ENCODE measurements at regions not wholly inside any gene's neighbourhood (a gene's known extent, or its start where the extent isn't known, plus 50 kb on each side); places are given as distances from the start of the nearest gene placed in this dataset.
"Not testable (repeated sequence)": the region's sequence is repeated elsewhere in the genome, so short reads cannot be mapped to it uniquely, and the experiment has no call there.

DNA sequence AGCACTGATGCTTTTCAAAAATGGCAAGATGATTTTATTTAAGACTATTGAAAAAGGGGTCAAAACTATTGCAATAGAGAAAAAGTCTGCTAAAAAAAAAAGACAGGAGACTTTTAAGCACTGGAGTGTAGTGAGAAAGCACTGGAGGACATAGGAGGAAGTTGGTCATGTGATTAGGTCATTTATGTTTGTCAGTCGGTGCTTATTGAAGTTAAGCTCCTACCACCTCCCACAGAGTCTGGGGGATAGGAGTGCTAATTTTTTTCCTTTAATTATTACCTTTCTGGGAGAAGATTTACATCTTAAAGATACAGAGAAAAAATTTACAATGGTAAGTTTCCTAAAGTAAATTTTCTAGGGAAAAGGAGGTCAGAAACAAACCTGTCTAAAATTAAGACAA is 80.2 kb upstream of the TMEM229A start:
- H3K4me1 ChIP-seq (ENCODE audit: insufficient read depth, low read length): no peaks in the 10 kb centered on the region
- H3K27me3 ChIP-seq (ENCODE audit: insufficient read depth, low read length): no peaks in the 10 kb centered on the region
- H3K9me3 ChIP-seq (ENCODE audit: low read depth, low read length): no peaks in the 10 kb centered on the region
- H3K4me3 ChIP-seq (ENCODE audit: low read length): no peak overlapping the region

DNA sequence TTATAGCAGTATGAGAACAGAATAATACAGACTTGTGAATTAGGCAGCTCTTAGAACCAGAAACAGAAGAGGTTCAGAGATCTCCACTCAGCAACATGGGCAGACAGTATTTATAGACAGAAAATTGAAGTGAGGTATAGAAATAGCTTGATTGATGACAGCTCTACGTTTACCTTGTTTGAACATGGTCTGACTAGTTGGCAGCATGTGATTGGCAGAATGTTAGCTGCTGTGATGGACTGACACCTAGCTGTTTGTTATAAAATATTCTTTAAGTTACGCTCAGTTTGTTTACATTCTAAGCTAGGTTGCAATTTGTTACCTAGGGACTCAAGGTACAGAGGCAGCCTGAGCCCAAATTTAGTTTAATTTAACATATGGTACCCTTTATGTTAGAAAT is 73.7 kb upstream of the TMEM229A start:
- Histone ChIP-seq H3K4me3 (ENCODE audit: low read length) (no peak overlapping the region), H3K4me1 (ENCODE audit: insufficient read depth, low read length) (no peaks in the 10 kb centered on the region), H3K9me3 (ENCODE audit: low read depth, low read length) (no peaks in the 10 kb centered on the region), H3K27me3 (ENCODE audit: insufficient read depth, low read length) (no peaks in the 10 kb centered on the region)

GRCh38 chr7:124101173-124101768 is 68.4 kb upstream of the TMEM229A start:
- H3K4me3 ChIP-seq (ENCODE audit: low read length): no peak overlapping the region
- no peaks in the 10 kb centered on the region for H3K27me3 ChIP-seq (ENCODE audit: insufficient read depth, low read length)
- H3K4me1 ChIP-seq (ENCODE audit: insufficient read depth, low read length): no peaks in the 10 kb centered on the region
- no peaks in the 10 kb centered on the region for H3K9me3 ChIP-seq (ENCODE audit: low read depth, low read length)

GRCh38 chr7:124100190-124100589 is 67.3 kb upstream of the TMEM229A start:
- Histone ChIP-seq H3K27me3 (ENCODE audit: insufficient read depth, low read length) (no peaks in the 10 kb centered on the region), H3K9me3 (ENCODE audit: low read depth, low read length) (no peaks in the 10 kb centered on the region), H3K4me1 (ENCODE audit: insufficient read depth, low read length) (no peaks in the 10 kb centered on the region), H3K4me3 (ENCODE audit: low read length) (no peak overlapping the region)

DNA sequence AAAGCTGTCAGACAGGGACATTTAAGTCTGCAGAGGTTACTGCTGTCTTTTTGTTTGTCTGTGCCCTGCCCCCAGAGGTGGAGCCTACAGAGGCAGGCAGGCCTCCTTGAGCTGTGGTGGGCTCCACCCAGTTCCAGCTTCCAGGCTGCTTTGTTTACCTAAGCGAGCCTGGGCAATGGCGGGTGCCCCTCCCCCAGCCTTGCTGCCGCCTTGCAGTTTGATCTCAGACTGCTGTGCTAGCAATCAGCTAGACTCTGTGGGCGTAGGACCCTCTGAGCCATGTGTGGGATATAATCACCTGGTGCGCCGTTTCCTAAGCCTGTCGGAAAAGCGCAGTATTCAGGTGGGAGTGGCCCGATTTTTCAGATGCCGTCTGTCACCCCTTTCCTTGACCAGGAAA is 66.7 kb upstream of the TMEM229A start:
- H3K27me3 ChIP-seq (ENCODE audit: insufficient read depth, low read length); H3K9me3 ChIP-seq (ENCODE audit: low read depth, low read length); H3K4me3 ChIP-seq (ENCODE audit: low read length); H3K4me1 ChIP-seq (ENCODE audit: insufficient read depth, low read length): not testable (repeated sequence)

DNA sequence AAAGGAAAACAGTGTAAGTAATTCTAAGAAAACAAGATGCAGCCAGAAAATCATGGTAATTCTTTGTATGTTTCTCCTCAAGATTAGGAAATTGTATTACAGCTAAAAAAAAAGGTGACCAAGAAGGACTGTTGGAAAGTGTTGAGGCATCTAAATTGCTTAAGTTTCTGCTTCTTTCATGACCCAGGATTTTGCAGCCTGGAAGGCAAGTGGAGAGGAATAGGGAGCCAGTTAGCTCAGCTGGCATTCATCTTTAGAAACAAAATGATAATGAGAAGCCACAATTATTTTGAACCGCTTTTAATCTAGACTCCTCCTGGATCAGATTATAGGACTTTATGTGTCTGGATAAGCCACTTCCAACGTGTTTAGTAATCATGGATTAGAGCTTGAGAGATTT is 56.8 kb upstream of the TMEM229A start:
- Histone ChIP-seq H3K4me1 (ENCODE audit: insufficient read depth, low read length) (no peaks in the 10 kb centered on the region), H3K9me3 (ENCODE audit: low read depth, low read length) (no peaks in the 10 kb centered on the region), H3K4me3 (ENCODE audit: low read length) (no peak overlapping the region), H3K27me3 (ENCODE audit: insufficient read depth, low read length) (no peaks in the 10 kb centered on the region)

GRCh38 chr7:124088590-124088989 is 55.7 kb upstream of the TMEM229A start:
- Histone ChIP-seq H3K4me3 (ENCODE audit: low read length) (no peak overlapping the region), H3K4me1 (ENCODE audit: insufficient read depth, low read length) (no peaks in the 10 kb centered on the region), H3K9me3 (ENCODE audit: low read depth, low read length) (no peaks in the 10 kb centered on the region), H3K27me3 (ENCODE audit: insufficient read depth, low read length) (no peaks in the 10 kb centered on the region)

- no peaks in the 10 kb centered on the region for H3K4me1 ChIP-seq (ENCODE audit: insufficient read depth, low read length)
- no peak overlapping the region for H3K4me3 ChIP-seq (ENCODE audit: low read length)
- H3K27me3 ChIP-seq (ENCODE audit: insufficient read depth, low read length): no peaks in the 10 kb centered on the region
- no peaks in the 10 kb centered on the region for H3K9me3 ChIP-seq (ENCODE audit: low read depth, low read length)
Observed at GRCh38 chr7:124086843-124087242, 54.0 kb upstream of the TMEM229A start.

DNA sequence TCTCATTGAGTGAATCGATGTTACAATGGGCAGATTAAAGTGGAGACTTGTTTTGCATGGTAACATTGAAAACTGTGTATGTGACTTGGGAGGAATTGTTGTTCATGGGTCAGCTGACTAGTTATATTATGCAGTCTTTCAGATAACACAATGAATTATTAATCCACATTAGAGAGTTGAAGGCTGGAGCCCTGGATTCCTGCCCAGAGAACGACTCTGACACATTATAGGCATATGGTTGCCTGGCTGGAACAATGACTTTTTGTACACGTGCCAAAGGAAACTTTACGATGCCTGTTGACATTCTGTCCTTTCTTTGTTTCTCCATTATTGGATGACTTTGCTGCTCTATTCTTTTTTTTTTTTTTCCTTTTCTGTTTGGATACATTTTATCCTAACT is 52.3 kb upstream of the TMEM229A start:
- Histone ChIP-seq H3K4me1 (ENCODE audit: insufficient read depth, low read length) (no peaks in the 10 kb centered on the region), H3K27me3 (ENCODE audit: insufficient read depth, low read length) (no peaks in the 10 kb centered on the region), H3K4me3 (ENCODE audit: low read length) (no peak overlapping the region), H3K9me3 (ENCODE audit: low read depth, low read length) (no peaks in the 10 kb centered on the region)

GRCh38 chr7:124084024-124084423 is 51.2 kb upstream of the TMEM229A start:
- Histone ChIP-seq H3K4me1 (ENCODE audit: insufficient read depth, low read length) (no peaks in the 10 kb centered on the region), H3K27me3 (ENCODE audit: insufficient read depth, low read length) (no peaks in the 10 kb centered on the region), H3K9me3 (ENCODE audit: low read depth, low read length) (no peaks in the 10 kb centered on the region), H3K4me3 (ENCODE audit: low read length) (no peak overlapping the region)
